CMK (cell line): ENCODE measurements at regions not wholly inside any gene's neighbourhood (a gene's known extent, or its start where the extent isn't known, plus 50 kb on each side); places are given as distances from the start of the nearest gene placed in this dataset.
"Not testable (repeated sequence)": the region's sequence is repeated elsewhere in the genome, so short reads cannot be mapped to it uniquely, and the experiment has no call there.

Experiments
- DNase-seq: peaks from one replicate; pipeline ENCODE4 v3.0.0-alpha.2; 2010; ENCODE audit warnings: low read depth

GRCh38 chr12:30345744-30346471 is 349.8 kb downstream of the IPO8 start:
- no peak for DNase-seq

- DNase-seq = no peak
These were observed 365.1 kb downstream of the IPO8 start for GRCh38 chr12:30330565-30330964.

GRCh38 chr12:30329281-30329680 is 366.4 kb downstream of the IPO8 start:
- DNase-seq = no peak

GRCh38 chr12:30323008-30323407 is 372.7 kb downstream of the IPO8 start:
- DNase-seq = no peak

- DNase-seq = no peak
These were observed 375.1 kb downstream of the IPO8 start for GRCh38 chr12:30320561-30320960.

DNA sequence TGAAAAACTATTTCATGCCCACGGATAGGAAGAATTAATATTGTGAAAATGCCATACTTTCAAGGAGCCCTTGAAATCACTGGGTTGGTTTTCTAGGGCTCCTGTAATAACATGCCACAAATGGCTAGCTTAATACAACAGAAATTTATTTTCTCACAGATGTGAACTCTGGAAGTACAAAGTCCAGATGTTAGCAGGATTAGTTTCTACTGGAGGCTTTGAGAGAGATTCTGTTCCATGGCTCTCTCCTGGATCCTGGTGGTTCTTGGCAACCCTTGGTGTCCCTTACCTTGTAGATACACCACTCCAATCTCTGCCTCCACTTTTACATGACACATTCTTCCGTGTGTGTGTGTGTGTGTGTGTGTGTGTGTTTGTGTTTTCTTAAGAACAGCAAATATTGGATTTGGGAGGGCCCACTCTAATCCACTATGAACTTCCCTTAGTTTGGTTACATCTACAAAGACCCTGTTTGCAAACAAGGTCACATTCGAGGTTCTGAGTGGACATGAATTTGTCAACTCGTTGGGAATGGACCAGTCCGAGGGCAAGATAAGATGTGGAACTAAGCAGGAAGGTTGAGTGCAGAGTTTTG is 381.1 kb downstream of the IPO8 start:
- DNase-seq = no peak

GRCh38 chr12:30308010-30308717 is 387.5 kb downstream of the IPO8 start:
- no peak for DNase-seq

DNA sequence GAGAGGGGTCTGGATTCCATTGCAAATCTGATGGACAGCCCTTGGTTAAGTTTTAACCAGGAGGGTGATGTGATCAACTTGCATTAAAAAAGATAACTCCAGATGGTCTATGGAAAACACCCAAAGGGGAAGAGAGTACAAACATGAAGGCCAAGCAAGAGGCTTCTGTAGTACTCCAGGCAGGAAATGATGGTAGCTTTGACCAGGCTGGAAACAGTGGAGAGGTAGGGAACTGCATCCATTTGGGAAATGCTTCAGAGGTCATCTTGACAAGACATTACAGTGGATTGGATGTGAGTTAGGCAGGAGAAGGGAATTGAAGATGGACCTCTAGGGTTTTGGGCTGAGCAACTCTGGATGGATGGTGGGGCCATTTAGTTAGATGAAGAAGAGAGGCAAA is 391.1 kb downstream of the IPO8 start:
- DNase-seq = no peak

GRCh38 chr12:30301291-30301690 is 394.4 kb downstream of the IPO8 start:
- no peak for DNase-seq

- no peak for DNase-seq
These were observed 399.2 kb downstream of the IPO8 start for GRCh38 chr12:30296486-30296885.

DNA sequence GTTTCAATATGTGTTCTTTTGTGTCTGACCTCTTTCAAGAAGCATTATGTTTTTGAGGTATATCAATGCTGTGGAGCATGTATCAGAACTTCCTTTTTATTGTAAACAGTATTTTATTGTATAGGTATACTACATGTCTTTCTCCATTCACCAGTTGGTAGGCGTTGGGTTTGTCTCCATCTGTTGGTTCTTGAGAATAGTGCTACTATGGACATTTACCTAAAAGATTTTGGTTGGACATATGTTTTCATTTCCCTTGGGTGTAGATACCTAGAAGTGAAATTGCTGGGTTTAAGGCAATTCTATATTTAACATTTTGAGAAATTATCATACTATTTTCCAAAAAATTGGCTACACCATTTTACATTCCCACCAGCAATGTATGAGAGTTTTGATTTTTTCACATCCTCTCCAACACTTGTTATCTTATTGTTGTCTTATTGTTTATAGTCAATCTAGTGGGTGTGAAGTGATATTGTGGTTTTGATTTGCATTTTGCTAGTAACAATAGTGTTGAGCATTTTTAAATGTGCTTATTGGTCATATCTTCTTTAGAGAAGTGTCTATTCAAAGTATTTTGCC is 409.2 kb downstream of the IPO8 start:
- no peak for DNase-seq

DNA sequence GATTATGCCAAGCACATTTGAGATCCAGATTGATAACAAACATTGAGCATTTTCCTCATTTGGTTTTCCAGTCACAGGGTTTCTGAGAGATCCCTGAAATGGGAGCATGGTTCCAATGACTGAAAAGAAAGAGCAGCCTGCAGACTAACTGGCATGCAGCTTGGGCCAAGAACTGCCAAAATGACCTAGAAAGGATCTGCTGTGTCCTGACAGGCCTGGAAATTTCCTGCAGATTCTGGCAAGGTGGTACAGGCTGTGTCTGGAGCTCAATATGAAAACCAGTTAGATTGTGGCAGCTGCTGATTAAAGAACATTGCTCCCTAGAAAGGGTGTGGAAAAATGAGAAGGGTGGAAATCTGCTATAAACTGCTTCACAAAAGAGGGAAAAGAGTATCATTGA is 417.3 kb downstream of the IPO8 start:
- no peak for DNase-seq

DNA sequence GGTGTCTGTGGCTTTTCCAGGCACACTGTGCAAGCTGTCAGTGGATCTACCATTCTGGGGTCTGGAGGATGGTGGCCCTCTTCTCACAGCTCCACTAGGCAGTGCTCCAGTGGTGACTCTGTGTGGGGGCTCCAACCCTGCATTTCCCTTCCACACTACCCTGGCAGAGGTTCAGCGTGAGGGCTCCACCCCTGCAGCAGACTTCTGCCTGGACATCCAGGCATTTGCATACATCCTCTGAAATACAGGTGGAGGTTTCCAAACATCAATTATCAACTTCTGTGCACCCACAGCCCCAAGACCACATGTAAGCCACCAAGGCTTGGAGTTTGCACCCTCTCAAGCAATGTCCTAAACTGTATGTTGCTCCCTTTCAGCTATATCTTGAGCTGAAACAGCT is 423.2 kb downstream of the IPO8 start:
- DNase-seq = not testable (repeated sequence)

GRCh38 chr12:30269496-30269895 is 426.2 kb downstream of the IPO8 start:
- no peak for DNase-seq

GRCh38 chr12:30268041-30268440 is 427.6 kb downstream of the IPO8 start:
- DNase-seq = no peak

DNA sequence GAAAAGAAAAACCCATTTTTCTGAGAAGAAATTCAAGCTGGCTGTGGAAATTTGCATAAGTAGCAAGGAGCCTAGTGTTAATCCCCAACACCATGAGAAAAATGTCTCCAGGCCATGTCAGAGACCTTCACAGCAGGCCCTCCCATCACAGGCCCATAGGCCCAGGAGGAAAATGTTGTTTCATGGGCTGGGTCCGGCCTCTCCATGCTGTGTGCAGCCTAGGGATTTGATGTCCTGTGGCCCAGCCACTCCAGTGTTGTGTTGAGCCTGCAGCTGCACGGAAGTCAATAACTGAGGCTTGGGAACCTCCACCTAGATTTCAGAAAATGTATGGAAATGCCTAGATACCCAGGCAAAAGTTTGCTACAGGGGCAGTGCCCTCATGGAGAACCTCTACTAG is 432.2 kb downstream of the IPO8 start:
- DNase-seq = no peak

DNA sequence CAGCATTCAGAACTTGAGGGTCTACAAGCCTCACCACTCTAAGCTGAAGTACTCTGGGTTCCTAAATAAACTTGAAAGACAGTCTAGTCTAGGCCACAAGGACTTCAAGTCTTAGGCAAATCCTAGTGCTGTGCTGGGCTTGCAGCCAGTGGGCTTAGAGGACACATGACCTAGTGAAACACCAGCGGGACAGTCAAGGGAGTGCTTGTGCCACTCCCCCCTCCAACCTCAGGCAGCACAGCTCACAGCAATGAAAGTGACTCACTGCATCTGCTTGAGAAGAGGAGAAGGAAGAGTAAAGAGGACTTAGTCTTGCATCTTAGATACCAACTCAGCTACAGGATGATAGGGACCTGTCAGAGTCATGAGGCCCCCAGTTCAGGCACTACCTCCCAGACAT is 438.1 kb downstream of the IPO8 start:
- no peak for DNase-seq

DNA sequence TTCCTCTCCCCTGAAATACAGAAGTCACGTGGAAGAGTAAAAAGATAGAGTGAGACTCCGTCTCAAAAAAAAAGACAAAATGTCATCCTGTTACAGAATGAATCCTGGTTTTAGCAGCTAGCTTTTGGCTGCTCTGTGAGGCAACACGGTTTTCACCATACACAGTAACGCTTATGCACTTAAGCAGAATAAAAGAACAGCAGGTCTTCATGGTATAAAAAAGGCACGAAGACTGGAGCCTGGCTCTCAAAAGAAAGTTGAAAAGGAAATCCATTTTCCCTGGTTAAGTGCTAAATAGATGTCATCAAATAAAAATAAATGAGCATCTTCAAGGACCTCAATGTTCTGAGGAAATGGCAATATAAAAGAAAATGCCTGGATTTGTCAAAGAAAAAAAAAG is 444.1 kb downstream of the IPO8 start:
- no peak for DNase-seq

GRCh38 chr12:30243426-30243825 is 452.2 kb downstream of the IPO8 start:
- no peak for DNase-seq

- DNase-seq = no peak
These were observed 435.3 kb upstream of the TMTC1 start for GRCh38 chr12:30219047-30219446.

GRCh38 chr12:30218073-30218472 is 434.3 kb upstream of the TMTC1 start:
- DNase-seq = no peak

DNA sequence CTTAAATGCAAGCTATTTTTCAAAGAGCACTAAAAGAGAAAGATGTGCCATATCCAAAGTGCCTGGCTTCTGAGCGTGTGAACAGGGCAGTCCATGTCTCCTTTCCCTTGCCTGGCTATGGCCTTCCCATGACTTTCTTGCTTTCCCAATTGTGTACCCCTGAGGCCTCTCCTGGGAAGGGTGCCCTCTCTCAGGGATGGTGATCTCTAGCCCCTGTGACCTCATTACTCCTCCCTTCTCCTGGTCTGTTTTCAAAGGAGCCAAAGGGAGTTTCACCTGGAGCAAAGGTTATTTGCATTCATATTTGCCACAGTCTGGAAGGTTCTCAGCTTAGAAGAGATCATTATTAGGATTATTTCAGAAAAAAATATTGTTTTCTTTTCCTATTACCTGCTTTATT is 429.4 kb upstream of the TMTC1 start:
- DNase-seq = no peak

DNA sequence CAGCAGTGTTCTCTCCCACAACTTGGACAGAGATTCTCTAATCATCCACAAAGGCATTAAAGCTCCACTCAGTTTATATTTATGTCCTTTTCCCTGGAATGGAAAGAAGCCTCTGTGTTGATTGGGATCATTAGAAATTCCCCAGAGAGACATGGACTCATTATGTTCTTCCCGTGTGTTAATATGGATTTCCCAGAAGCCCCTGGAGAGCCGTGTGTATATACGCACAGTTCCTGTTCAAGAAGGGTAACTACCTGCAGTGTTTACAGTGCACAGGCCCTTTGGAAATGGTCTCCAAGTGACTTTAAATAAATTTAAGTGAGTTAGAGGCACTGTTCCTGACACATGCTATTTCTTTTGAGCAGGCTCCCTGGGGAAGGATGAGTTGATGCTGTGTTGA is 428.0 kb upstream of the TMTC1 start:
- no peak for DNase-seq
